Fibroblast of mammary gland (primary cell): ENCODE measurements at regions not wholly inside any gene's neighbourhood (a gene's known extent, or its start where the extent isn't known, plus 50 kb on each side); places are given as distances from the start of the nearest gene placed in this dataset.

Experiments
- DNase-seq: peaks from one replicate; pipeline ENCODE4 v3.0.0-alpha.2; 2010; ENCODE audit warnings: low read depth
- H3K4me3 ChIP-seq: 2 replicates; pipeline ENCODE4 v1.5.1; 2011; ENCODE audit warnings: low read depth, mild to moderate bottlenecking, low read length, moderate library complexity; ENCODE audit not compliant: control insufficient read depth
- TF ChIP-seq, protein P1 (sequence below): conservative IDR thresholded peaks from 2 replicates; pipeline ENCODE4 v1.5.1; 2011; ENCODE audit warnings: low read depth, low read length, inconsistent platforms; ENCODE audit not compliant: control insufficient read depth, insufficient read depth

DNA sequence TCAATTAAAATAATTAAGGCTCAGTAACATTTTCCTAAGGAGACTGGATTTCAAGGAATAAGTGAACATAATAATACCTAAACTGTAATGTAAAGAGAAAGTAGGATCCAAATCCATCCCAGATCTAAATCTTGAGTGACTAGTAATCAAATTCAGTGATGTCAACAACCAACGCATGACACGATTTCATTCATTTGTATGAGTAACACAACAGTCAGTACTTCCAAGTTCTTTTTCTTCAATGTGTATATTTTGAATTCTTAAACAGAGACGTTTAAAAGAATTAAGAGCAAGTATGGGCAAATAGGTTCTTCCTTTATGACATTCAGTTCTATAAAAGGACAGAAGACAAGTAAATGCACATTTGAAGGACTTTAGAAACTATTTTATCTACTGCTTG, 104.3 kb upstream of the CNTN1 start:
- H3K4me3 ChIP-seq, result no peak overlapping the region
- no peak for DNase-seq
- TF ChIP-seq, protein P1, sequence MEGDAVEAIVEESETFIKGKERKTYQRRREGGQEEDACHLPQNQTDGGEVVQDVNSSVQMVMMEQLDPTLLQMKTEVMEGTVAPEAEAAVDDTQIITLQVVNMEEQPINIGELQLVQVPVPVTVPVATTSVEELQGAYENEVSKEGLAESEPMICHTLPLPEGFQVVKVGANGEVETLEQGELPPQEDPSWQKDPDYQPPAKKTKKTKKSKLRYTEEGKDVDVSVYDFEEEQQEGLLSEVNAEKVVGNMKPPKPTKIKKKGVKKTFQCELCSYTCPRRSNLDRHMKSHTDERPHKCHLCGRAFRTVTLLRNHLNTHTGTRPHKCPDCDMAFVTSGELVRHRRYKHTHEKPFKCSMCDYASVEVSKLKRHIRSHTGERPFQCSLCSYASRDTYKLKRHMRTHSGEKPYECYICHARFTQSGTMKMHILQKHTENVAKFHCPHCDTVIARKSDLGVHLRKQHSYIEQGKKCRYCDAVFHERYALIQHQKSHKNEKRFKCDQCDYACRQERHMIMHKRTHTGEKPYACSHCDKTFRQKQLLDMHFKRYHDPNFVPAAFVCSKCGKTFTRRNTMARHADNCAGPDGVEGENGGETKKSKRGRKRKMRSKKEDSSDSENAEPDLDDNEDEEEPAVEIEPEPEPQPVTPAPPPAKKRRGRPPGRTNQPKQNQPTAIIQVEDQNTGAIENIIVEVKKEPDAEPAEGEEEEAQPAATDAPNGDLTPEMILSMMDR, result no peak

DNA sequence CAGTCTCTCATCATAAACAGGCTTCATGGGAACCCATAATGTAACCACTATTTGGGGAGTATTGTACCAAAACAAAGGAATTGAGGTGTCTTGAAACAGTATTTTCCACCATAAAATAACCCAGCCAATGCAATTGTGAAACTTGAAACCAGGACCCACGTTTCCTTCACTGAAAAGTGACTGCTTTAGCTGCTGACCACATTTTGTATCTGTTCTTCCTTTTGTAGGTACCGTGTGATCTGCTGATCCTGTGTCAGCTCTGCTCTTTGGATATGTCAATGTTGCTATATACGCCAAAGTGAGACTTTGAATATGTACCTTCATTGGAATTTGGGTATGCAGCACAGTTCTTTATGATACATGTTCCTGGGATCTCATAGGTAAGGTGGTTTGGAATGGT, 95.1 kb upstream of the CNTN1 start:
- no peak overlapping the region for H3K4me3 ChIP-seq
- TF ChIP-seq, protein P1, result no peak
- no peak for DNase-seq

DNA sequence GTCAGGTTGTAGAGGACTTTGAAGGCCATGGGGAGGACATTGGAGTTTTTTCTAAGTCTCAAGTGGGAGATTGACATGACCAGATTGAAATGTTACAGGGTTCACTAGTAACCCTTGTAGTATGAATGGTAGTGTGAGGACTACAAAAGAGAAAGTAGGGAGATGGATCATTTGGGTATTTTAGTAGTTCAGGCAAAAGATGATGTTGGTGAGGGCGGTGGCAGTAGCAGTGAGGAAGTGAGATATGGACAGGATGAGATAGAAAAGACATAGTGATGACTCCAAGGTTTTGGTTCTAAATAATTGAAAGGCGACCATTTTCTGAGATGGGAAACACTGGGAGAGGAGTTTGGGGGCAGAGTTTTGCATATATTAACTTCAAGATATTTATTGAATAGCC, 94.2 kb upstream of the CNTN1 start:
- no peak overlapping the region for H3K4me3 ChIP-seq
- DNase-seq, result no peak
- TF ChIP-seq, protein P1, result no peak

DNA sequence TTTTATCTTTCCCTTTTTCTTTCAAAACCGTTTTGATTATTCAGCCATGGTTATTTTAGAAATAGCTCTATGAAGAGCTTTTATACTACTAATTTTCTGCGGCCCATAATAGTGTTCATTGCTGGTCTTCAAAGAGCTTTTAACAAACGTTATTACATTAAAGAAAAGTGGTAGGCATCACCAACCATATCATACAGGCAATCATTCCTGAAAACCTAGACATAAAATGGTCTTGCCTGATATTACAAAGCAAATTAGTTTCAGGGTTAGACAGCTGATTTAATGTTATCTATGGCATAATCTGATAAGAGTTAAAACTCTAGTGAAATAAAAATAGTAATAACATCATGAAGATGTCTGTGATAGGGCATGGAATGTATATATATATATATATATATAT, 89.7 kb upstream of the CNTN1 start:
- H3K4me3 ChIP-seq, result no peak overlapping the region
- TF ChIP-seq, protein P1, result no peak
- no peak for DNase-seq

DNA sequence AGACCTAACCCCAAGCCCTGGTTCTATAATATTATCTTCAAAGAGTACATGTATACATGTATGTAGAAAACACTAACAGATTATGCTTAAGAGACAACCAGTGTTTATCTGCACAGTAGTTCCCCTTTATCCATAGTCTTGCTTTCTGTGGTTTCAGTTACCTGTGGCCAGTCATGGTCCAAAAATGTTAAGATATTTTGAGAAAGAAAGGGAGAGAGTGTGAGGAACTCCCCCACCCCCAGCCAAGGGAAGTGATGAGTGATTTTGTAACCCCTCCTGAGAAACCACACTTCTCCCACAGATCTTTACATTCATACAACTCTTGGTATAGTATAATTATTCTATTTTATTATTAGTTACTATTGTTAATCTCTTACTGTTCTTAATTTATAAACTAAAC, 77.3 kb upstream of the CNTN1 start:
- H3K4me3 ChIP-seq, result no peak overlapping the region
- DNase-seq, result no peak
- TF ChIP-seq, protein P1, result no peak

DNA sequence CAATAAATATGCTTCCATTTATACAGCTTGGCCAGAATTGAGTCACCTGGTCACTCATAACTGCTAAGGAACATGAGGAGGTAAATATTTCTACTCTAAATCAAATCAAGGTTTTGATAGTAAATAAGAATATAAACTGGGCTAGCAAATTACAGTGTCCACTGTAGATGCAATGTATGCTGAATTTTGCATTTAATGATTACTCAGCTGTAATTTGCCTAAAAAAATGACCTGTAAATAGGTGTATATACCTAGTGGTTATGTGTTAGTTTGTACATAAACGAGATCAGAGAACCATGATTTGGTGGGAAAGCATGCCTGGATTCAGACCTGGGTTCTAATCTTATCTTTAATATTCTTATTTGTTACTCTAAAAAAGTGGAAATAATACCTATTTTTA, 76.6 kb upstream of the CNTN1 start:
- H3K4me3 ChIP-seq, result no peak overlapping the region
- TF ChIP-seq, protein P1, result no peak
- DNase-seq, result no peak

DNA sequence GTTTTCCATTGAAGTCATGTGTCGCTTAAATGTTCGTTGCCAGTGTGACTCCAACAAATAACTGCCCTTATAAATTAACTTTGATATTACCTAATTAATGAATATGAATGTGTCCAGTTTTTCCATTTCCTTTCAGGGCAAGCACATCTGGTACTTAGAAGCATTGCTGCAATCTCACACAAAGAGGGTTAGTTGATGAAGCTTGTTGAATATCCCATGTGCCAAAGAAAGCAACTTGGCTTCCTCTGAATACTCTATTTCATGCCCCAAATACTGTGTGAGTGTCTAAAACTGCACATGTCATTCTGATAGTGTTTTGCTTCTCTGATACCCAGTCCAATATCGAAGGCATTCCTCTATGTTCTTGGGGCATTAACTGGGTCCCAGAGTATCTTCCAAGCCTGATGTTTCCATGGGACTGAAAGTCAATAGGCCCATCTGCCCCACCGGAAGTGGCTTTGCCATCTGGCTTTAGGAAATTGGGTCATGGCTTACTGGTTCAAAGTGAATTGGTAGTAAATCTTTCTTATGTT, 75.8 kb upstream of the CNTN1 start:
- H3K4me3 ChIP-seq, result no peak overlapping the region
- DNase-seq, result no peak
- TF ChIP-seq, protein P1, result no peak
